ENCODE measurements at regions not wholly inside any gene's neighbourhood (a gene's known extent, or its start where the extent isn't known, plus 50 kb on each side); places are given as distances from the start of the nearest gene placed in this dataset.

- no peak overlapping the region for H3K9ac ChIP-seq (ENCODE audit: low read length)
- H3K27me3 ChIP-seq (ENCODE audit: insufficient read depth, low read length), result no peaks in the 10 kb centered on the region
- no peak overlapping the region for H2AFZ ChIP-seq (ENCODE audit: low read length)
- TF ChIP-seq EZH2 (IDR thresholded peaks at IDR 0.05; ENCODE audit: borderline replicate concordance, low read length), result no peak
- TF ChIP-seq, protein P1, sequence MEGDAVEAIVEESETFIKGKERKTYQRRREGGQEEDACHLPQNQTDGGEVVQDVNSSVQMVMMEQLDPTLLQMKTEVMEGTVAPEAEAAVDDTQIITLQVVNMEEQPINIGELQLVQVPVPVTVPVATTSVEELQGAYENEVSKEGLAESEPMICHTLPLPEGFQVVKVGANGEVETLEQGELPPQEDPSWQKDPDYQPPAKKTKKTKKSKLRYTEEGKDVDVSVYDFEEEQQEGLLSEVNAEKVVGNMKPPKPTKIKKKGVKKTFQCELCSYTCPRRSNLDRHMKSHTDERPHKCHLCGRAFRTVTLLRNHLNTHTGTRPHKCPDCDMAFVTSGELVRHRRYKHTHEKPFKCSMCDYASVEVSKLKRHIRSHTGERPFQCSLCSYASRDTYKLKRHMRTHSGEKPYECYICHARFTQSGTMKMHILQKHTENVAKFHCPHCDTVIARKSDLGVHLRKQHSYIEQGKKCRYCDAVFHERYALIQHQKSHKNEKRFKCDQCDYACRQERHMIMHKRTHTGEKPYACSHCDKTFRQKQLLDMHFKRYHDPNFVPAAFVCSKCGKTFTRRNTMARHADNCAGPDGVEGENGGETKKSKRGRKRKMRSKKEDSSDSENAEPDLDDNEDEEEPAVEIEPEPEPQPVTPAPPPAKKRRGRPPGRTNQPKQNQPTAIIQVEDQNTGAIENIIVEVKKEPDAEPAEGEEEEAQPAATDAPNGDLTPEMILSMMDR (IDR thresholded peaks at IDR 0.05; ENCODE audit: low read length), result no peak
- H3K4me2 ChIP-seq (ENCODE audit: low read length), result no peak overlapping the region
- H3K4me3 ChIP-seq (ENCODE audit: low read depth, low read length, poor library complexity, severe bottlenecking), result no peak overlapping the region
- H3K79me2 ChIP-seq (ENCODE audit: insufficient read depth, low read length), result no peaks in the 10 kb centered on the region
- no peaks in the 10 kb centered on the region for H3K4me1 ChIP-seq (ENCODE audit: insufficient read depth, low read length, severe bottlenecking)
- H3K36me3 ChIP-seq (ENCODE audit: insufficient read depth, low read length), result no peaks in the 10 kb centered on the region
- H3K9me2 ChIP-seq (ENCODE audit: low read depth, low read length), result no peaks in the 10 kb centered on the region
- H3K27ac ChIP-seq (ENCODE audit: low read depth, low read length, poor library complexity, severe bottlenecking), result no peak overlapping the region
- H3F3A ChIP-seq (ENCODE audit: insufficient read depth, low read length), result no peaks in the 10 kb centered on the region
- no peaks in the 10 kb centered on the region for H3K9me3 ChIP-seq (ENCODE audit: low read length)
- no peaks in the 10 kb centered on the region for H4K20me1 ChIP-seq (ENCODE audit: insufficient read depth, low read length)
Observed at GRCh38 chr4:128600996-128601871, 208.3 kb upstream of the JADE1 start.

GRCh38 chr4:128600410-128600809 lies 209.1 kb upstream of the JADE1 start:
- Histone ChIP-seq H3F3A (ENCODE audit: insufficient read depth, low read length) (no peaks in the 10 kb centered on the region), H2AFZ (ENCODE audit: low read length) (no peak overlapping the region), H3K9me3 (ENCODE audit: low read length) (no peaks in the 10 kb centered on the region), H3K4me3 (ENCODE audit: low read depth, low read length, poor library complexity, severe bottlenecking) (no peak overlapping the region), H3K9ac (ENCODE audit: low read length) (no peak overlapping the region), H3K27ac (ENCODE audit: low read depth, low read length, poor library complexity, severe bottlenecking) (no peak overlapping the region), H3K27me3 (ENCODE audit: insufficient read depth, low read length) (no peaks in the 10 kb centered on the region), H3K4me2 (ENCODE audit: low read length) (no peak overlapping the region), H3K4me1 (ENCODE audit: insufficient read depth, low read length, severe bottlenecking) (no peaks in the 10 kb centered on the region), H3K9me2 (ENCODE audit: low read depth, low read length) (no peaks in the 10 kb centered on the region), H4K20me1 (ENCODE audit: insufficient read depth, low read length) (no peaks in the 10 kb centered on the region), H3K36me3 (ENCODE audit: insufficient read depth, low read length) (no peaks in the 10 kb centered on the region), H3K79me2 (ENCODE audit: insufficient read depth, low read length) (no peaks in the 10 kb centered on the region)
- TF ChIP-seq, protein P1 (IDR thresholded peaks at IDR 0.05; ENCODE audit: low read length), result no peak
- no peak for TF ChIP-seq EZH2 (IDR thresholded peaks at IDR 0.05; ENCODE audit: borderline replicate concordance, low read length)

DNA sequence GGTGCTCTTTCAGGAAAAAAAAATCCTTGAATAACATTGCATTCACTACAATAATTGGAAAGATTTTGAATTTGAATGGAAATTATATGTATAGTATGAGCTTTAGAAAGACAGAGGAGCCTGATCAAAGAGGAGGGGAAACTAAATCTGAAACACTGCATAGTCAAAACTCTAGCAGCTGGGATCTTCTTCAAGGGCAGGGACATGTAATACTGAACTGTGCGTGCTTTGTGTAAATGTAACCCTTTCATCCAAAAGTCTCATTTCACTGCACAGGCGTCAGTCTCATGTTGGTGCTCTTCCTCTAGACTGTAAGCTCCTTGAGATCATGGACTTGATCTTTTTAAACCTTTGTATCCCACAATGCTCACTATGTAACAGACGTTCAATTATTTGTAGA lies 212.0 kb upstream of the JADE1 start:
- Histone ChIP-seq H3K4me2 (ENCODE audit: low read length) (no peak overlapping the region), H3K79me2 (ENCODE audit: insufficient read depth, low read length) (no peaks in the 10 kb centered on the region), H3K9me3 (ENCODE audit: low read length) (no peaks in the 10 kb centered on the region), H3K9ac (ENCODE audit: low read length) (no peak overlapping the region), H3F3A (ENCODE audit: insufficient read depth, low read length) (no peaks in the 10 kb centered on the region), H4K20me1 (ENCODE audit: insufficient read depth, low read length) (no peaks in the 10 kb centered on the region), H3K9me2 (ENCODE audit: low read depth, low read length) (no peaks in the 10 kb centered on the region), H3K27me3 (ENCODE audit: insufficient read depth, low read length) (no peaks in the 10 kb centered on the region), H3K27ac (ENCODE audit: low read depth, low read length, poor library complexity, severe bottlenecking) (no peak overlapping the region), H3K4me3 (ENCODE audit: low read depth, low read length, poor library complexity, severe bottlenecking) (no peak overlapping the region), H3K4me1 (ENCODE audit: insufficient read depth, low read length, severe bottlenecking) (no peaks in the 10 kb centered on the region), H2AFZ (ENCODE audit: low read length) (no peak overlapping the region), H3K36me3 (ENCODE audit: insufficient read depth, low read length) (no peaks in the 10 kb centered on the region)
- TF ChIP-seq, protein P1 (IDR thresholded peaks at IDR 0.05; ENCODE audit: low read length), result no peak
- no peak for TF ChIP-seq EZH2 (IDR thresholded peaks at IDR 0.05; ENCODE audit: borderline replicate concordance, low read length)
